Ectodermal cell (in vitro differentiated cells): ENCODE measurements at regions not wholly inside any gene's neighbourhood (a gene's known extent, or its start where the extent isn't known, plus 50 kb on each side); places are given as distances from the start of the nearest gene placed in this dataset.

Source experiments
- H3K27ac ChIP-seq: 2 replicates; pipeline ENCODE4 v1.7.0; 2013; ENCODE audit warnings: mild to moderate bottlenecking, low read depth, low read length; ENCODE audit not compliant: insufficient read depth, poor library complexity, severe bottlenecking
- H3K27me3 ChIP-seq: 2 replicates; pipeline ENCODE4 v1.7.0; 2013; ENCODE audit warnings: mild to moderate bottlenecking, low read length; ENCODE audit not compliant: insufficient read depth, control insufficient read depth, poor library complexity, severe bottlenecking
- H3K36me3 ChIP-seq: one replicate; pipeline ENCODE4 v1.7.0; 2013; ENCODE audit warnings: low read length; ENCODE audit not compliant: control insufficient read depth, insufficient read depth
- H3K4me1 ChIP-seq: one replicate; pipeline ENCODE4 v1.7.0; 2013; ENCODE audit warnings: low read length; ENCODE audit not compliant: control insufficient read depth, insufficient read depth
- H3K4me3 ChIP-seq: 2 replicates; pipeline ENCODE4 v1.7.0; 2013; ENCODE audit warnings: low read depth, low read length, control low read depth; ENCODE audit not compliant: insufficient read depth
- H3K9me3 ChIP-seq: 2 replicates; pipeline ENCODE4 v1.7.0; 2013; ENCODE audit warnings: mild to moderate bottlenecking, low read length, moderate library complexity; ENCODE audit not compliant: control insufficient read depth
- WGBS, 2 experiments: methylation state at CpG; one replicate each; pipeline ENCODE4 v1.1.7; 2013; ENCODE audit warnings: missing lambda C conversion rate in 2 of 2; 5-methylcytosine and 5-hydroxymethylcytosine counted together

- no peaks in the 10 kb centered on the region for H3K9me3 ChIP-seq
- H3K27ac ChIP-seq = no peak overlapping the region
- no peaks in the 10 kb centered on the region for H3K36me3 ChIP-seq
- H3K4me1 ChIP-seq = peaks cover 12% of the 10 kb centered on the region
- H3K4me3 ChIP-seq = no peak overlapping the region
- no peaks in the 10 kb centered on the region for H3K27me3 ChIP-seq
- 91 to 98% methylated on average over 4 of the region's 4 CpGs for WGBS, 2 experiments
These were observed 56.2 kb upstream of the EDN1 start for GRCh38 chr6:12233693-12234571.

GRCh38 chr6:12235341-12235740 is 54.8 kb upstream of the EDN1 start:
- no peaks in the 10 kb centered on the region for H3K9me3 ChIP-seq
- H3K27me3 ChIP-seq = no peaks in the 10 kb centered on the region
- H3K4me3 ChIP-seq = no peak overlapping the region
- no peaks in the 10 kb centered on the region for H3K36me3 ChIP-seq
- H3K27ac ChIP-seq = no peak overlapping the region
- 94 to 98% methylated on average over 5 of the region's 5 CpGs for WGBS, 2 experiments
- H3K4me1 ChIP-seq = peaks cover 12% of the 10 kb centered on the region

GRCh38 chr6:12238219-12238618 is 51.9 kb upstream of the EDN1 start:
- Histone ChIP-seq H3K36me3 (no peaks in the 10 kb centered on the region), H3K9me3 (no peaks in the 10 kb centered on the region), H3K27ac (no peak overlapping the region), H3K4me1 (peaks cover 11% of the 10 kb centered on the region), H3K27me3 (no peaks in the 10 kb centered on the region), H3K4me3 (no peak overlapping the region)
- 95 to 96% methylated on average over 8 of the region's 8 CpGs for WGBS, 2 experiments
